OCI-LY3 (cell line): ENCODE measurements at regions not wholly inside any gene's neighbourhood (a gene's known extent, or its start where the extent isn't known, plus 50 kb on each side); places are given as distances from the start of the nearest gene placed in this dataset.

Experiments used
- H2AFZ ChIP-seq: fragments of 200-600, 300-600 bp; shearing (Covaris generic); 2 replicates; pipeline ENCODE4 v1.6.0; 2014; ENCODE audit warnings: antibody characterized with exemption, low read depth, low read length
- H3K27ac ChIP-seq: fragments of 200-600, 300-600 bp; sonication (generic); 2 replicates; pipeline ENCODE4 v1.5.1; 2014; ENCODE audit warnings: mild to moderate bottlenecking, low read length, moderate library complexity, mixed read lengths
- H3K27me3 ChIP-seq: fragments of 200-600, 300-600 bp; sonication (generic); 2 replicates; pipeline ENCODE4 v1.6.1; 2014; ENCODE audit warnings: low read depth, low read length, mixed read lengths
- H3K36me3 ChIP-seq: fragments of 200-600, 300-600 bp; sonication (generic); replicated peaks from 2 replicates; pipeline ENCODE3; 2014; ENCODE audit warnings: low read depth, low read length, mixed read lengths
- H3K4me1 ChIP-seq: fragments of 300-600, 200-600 bp; sonication (generic); 2 replicates; pipeline ENCODE4 v1.6.1; 2014; ENCODE audit warnings: low read length, mixed read lengths
- H3K4me2 ChIP-seq: fragments of 200-600, 300-600 bp; sonication (generic); 2 replicates; pipeline ENCODE4 v1.6.1; 2014; ENCODE audit warnings: low read length, mixed read lengths
- H3K4me3 ChIP-seq: fragments of 300-600, 200-600 bp; sonication (generic); 2 replicates; pipeline ENCODE4 v1.5.1; 2014; ENCODE audit warnings: antibody characterized with exemption, mild to moderate bottlenecking, low read length, moderate library complexity
- H3K79me2 ChIP-seq: fragments of 300-600, 200-600 bp; shearing (Covaris generic); 2 replicates; pipeline ENCODE4 v1.6.1; 2014; ENCODE audit warnings: mild to moderate bottlenecking, low read length, mixed read lengths
- H3K9ac ChIP-seq: fragments of 300-600, 200-600 bp; shearing (Covaris generic); 2 replicates; pipeline ENCODE4 v1.6.0; 2014; ENCODE audit warnings: mild to moderate bottlenecking, low read length, moderate library complexity
- H3K9me3 ChIP-seq: fragments of 200-600, 300-600 bp; shearing (Covaris generic); 2 replicates; pipeline ENCODE4 v1.6.1; 2014; ENCODE audit warnings: low read length, mixed read lengths; ENCODE audit not compliant: insufficient read depth
- H4K20me1 ChIP-seq: fragments of 200-600, 300-600 bp; sonication (generic); 2 replicates; pipeline ENCODE4 v1.6.1; 2016; ENCODE audit warnings: low read length, mixed read lengths; ENCODE audit not compliant: insufficient read depth
- EZH2phosphoT487 ChIP-seq: fragments of 200-600 bp; shearing (Covaris generic); IDR thresholded peaks from 2 replicates; pipeline ENCODE4 v1.6.1; 2018; ENCODE audit warnings: antibody characterized with exemption, mixed run types, low read depth
- TF ChIP-seq, protein P1 (sequence below): fragments of 200-600, 300-600 bp; sonication (generic); IDR thresholded peaks from 2 replicates; pipeline ENCODE4 v1.5.1; 2014; ENCODE audit warnings: antibody characterized with exemption, low read length, low read depth

DNA sequence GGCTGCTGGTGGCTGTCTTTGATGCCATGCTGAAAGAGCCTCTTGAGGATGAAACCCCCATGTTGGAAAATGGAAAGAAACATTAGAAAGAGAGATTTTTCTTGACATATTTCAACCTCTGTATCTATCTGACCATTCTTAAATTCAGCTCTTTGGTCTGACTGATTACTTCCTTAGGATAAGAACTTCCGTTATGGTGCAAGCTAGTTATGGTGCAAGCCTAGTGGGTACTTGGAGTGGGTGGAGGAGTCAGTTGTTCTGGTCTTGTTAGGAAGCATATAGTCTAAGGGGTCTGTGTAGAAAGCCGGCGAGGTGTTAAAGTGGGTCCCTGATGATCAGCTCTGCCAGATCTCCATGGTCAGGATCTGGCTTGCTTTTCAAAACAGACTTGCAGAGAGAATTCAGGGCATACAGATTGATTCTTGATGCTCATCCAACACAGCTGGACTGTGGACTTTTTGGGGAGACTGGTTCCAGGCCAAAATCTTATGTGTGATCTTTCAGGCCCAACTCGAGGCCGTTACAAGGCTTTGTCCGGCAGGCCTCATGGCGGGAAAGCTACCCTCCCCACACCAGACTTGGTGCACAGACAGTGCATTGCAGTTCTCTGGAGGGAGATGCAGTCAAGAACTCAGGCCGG is 82.8 kb upstream of the BOD1L1 start:
- no peak overlapping the region for H3K4me3 ChIP-seq
- H3K9me3 ChIP-seq = no peaks in the 10 kb centered on the region
- peaks cover 6% of the 10 kb centered on the region; the same call in 1 of the 2 replicates for H3K27me3 ChIP-seq
- H3K27ac ChIP-seq = no peak overlapping the region
- no peak overlapping the region for H3K9ac ChIP-seq
- H3K4me1 ChIP-seq = no peaks in the 10 kb centered on the region
- no peaks in the 10 kb centered on the region for H4K20me1 ChIP-seq
- no peak overlapping the region for H2AFZ ChIP-seq
- no peak overlapping the region for H3K4me2 ChIP-seq
- no peak for TF ChIP-seq EZH2phosphoT487
- TF ChIP-seq, protein P1, sequence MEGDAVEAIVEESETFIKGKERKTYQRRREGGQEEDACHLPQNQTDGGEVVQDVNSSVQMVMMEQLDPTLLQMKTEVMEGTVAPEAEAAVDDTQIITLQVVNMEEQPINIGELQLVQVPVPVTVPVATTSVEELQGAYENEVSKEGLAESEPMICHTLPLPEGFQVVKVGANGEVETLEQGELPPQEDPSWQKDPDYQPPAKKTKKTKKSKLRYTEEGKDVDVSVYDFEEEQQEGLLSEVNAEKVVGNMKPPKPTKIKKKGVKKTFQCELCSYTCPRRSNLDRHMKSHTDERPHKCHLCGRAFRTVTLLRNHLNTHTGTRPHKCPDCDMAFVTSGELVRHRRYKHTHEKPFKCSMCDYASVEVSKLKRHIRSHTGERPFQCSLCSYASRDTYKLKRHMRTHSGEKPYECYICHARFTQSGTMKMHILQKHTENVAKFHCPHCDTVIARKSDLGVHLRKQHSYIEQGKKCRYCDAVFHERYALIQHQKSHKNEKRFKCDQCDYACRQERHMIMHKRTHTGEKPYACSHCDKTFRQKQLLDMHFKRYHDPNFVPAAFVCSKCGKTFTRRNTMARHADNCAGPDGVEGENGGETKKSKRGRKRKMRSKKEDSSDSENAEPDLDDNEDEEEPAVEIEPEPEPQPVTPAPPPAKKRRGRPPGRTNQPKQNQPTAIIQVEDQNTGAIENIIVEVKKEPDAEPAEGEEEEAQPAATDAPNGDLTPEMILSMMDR = no peak
- H3K36me3 ChIP-seq = no peaks in the 10 kb centered on the region
- H3K79me2 ChIP-seq = no peaks in the 10 kb centered on the region

DNA sequence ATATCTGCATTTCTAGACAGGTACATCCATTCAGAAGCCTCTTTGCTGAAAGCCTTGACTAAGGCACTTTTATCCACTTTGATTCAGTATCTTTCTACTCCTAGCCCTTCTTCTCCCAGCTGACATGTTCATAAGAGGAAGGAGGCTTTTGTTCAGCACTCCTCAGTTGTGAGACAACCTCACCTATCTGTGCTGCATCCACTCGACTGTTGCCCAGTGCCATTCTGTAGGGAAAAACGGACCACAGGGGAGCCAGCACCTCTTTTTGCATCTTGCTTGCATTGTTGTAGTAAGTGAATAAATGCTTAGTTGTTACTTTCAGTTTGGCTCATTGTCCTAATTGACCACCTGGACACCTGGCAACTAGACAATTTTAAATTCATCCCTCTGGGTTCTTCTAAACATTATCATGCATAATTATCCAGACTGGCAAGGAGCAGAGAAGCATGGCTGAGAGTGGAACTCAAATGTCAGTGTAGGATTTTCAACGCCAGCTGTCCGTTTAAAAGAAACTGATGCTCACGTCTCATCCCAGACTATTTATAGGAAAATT is 83.8 kb upstream of the BOD1L1 start:
- no peak overlapping the region for H3K9ac ChIP-seq
- H2AFZ ChIP-seq = no peak overlapping the region
- peaks cover 6% of the 10 kb centered on the region; the same call in 1 of the 2 replicates for H3K27me3 ChIP-seq
- no peaks in the 10 kb centered on the region for H4K20me1 ChIP-seq
- no peaks in the 10 kb centered on the region for H3K79me2 ChIP-seq
- H3K4me1 ChIP-seq = no peaks in the 10 kb centered on the region
- no peak overlapping the region for H3K4me2 ChIP-seq
- H3K4me3 ChIP-seq = no peak overlapping the region
- H3K9me3 ChIP-seq = no peaks in the 10 kb centered on the region
- TF ChIP-seq EZH2phosphoT487 = no peak
- TF ChIP-seq, protein P1 = no peak
- no peaks in the 10 kb centered on the region for H3K36me3 ChIP-seq
- no peak overlapping the region for H3K27ac ChIP-seq

DNA sequence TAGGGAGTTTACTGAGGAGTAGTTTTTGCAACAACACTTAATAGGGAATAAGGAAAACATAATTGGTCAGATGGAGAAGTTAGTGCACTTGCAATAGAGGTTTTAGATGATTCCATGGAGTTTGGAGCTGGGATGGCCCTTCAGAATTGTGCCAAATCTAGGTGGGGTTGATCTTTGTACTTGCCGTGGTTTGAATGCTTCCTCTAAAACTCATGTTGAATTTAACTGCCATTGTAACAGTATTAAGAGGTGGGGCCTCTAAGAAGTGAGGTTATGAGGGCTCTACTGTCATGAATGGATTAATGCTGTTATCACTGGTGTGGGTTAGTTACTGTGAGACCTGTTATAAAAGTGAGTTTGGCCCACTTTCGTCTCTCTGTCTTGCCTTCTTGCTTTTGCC is 94.4 kb upstream of the BOD1L1 start:
- Histone ChIP-seq H3K27ac (no peak overlapping the region), H3K9ac (no peak overlapping the region), H3K4me1 (no peaks in the 10 kb centered on the region), H3K4me2 (no peak overlapping the region), H4K20me1 (no peaks in the 10 kb centered on the region), H3K9me3 (no peaks in the 10 kb centered on the region), H2AFZ (no peak overlapping the region), H3K4me3 (no peak overlapping the region), H3K27me3 (no peaks in the 10 kb centered on the region), H3K79me2 (no peaks in the 10 kb centered on the region), H3K36me3 (no peaks in the 10 kb centered on the region)
- no peak for TF ChIP-seq EZH2phosphoT487
- TF ChIP-seq, protein P1 = no peak

DNA sequence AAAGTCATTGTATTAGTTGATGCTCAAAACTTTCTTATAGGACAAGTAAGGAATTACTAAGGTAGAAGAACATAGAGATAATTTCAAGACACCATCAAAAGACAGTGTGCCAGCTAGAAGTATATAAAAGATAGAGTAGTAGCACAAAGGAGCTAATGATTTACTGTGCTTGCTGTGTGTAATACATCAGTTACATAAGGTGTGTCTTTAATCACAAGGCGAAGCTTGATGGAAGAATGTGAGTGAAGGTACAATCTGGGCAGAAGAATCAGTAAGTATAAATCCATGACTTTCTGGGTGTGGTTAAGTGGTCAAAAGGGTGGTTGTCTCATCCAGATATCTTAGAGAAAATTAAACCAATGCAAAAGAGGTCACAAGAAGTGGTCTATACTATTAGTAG is 95.1 kb upstream of the BOD1L1 start:
- no peak overlapping the region for H3K4me2 ChIP-seq
- no peak overlapping the region for H3K4me3 ChIP-seq
- H3K9me3 ChIP-seq = no peaks in the 10 kb centered on the region
- no peaks in the 10 kb centered on the region for H3K36me3 ChIP-seq
- no peaks in the 10 kb centered on the region for H4K20me1 ChIP-seq
- H3K9ac ChIP-seq = no peak overlapping the region
- no peak overlapping the region for H3K27ac ChIP-seq
- TF ChIP-seq, protein P1 = no peak
- TF ChIP-seq EZH2phosphoT487 = no peak
- no peaks in the 10 kb centered on the region for H3K27me3 ChIP-seq
- no peaks in the 10 kb centered on the region for H3K4me1 ChIP-seq
- H2AFZ ChIP-seq = no peak overlapping the region
- H3K79me2 ChIP-seq = no peaks in the 10 kb centered on the region
